ENCODE measurements at regions not wholly inside any gene's neighbourhood (a gene's known extent, or its start where the extent isn't known, plus 50 kb on each side); places are given as distances from the start of the nearest gene placed in this dataset.

DNA sequence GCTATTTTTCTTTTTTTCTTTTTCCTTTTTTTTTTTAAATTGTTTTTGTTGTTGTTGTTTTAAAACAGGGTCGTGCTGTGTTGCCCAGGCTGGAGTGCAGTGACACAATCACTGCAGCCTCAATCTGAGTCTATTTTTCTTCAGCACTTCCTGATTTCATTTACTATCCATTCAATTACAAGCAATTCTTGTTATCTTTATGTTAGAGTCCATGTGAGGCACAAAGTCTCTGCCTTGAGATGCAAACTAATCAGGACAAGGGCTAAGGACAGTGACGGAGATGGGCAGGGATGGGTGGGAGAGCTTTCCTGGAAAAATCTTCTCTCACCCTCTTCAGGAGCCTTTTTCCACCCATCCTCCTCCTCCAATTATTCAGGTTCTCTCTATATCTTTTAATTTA, 157.3 kb upstream of the AUTS2 start:
- no peaks in the 10 kb centered on the region for H3K79me2 ChIP-seq (ENCODE audit: control insufficient read depth in 1 of 2, insufficient read depth in 2 of 2, low read length in 2 of 2)
- DNase-seq (ENCODE audit: low read depth in 1 of 2, low spot score in 2 of 2) (no peak), FAIRE-seq (no peak)
- no peak overlapping the region for H2BK120ac ChIP-seq (replicated peaks; ENCODE audit: low read depth, low read length)
- no peak overlapping the region for H2BK15ac ChIP-seq (ENCODE audit: low read length)
- H2BK20ac ChIP-seq (ENCODE audit: low read length) = no peak overlapping the region
- H3K18ac ChIP-seq (ENCODE audit: extremely low read depth, low read length) = no peak overlapping the region
- peaks cover 0 to 3% (median 0%) of the 10 kb centered on the region in 4 experiments; a peak in 1 of 7 replicates for H3K4me1 ChIP-seq (replicated peaks in 1 of 4; ENCODE audit: control insufficient read depth in 3 of 4, insufficient read depth in 4 of 4, low read length in 3 of 4)
- no peaks in the 10 kb centered on the region for H3K79me1 ChIP-seq (ENCODE audit: low read depth, low read length)
- no peak overlapping the region for H2BK12ac ChIP-seq (ENCODE audit: low read depth, low read length)
- ChIA-PET POLR2A (ENCODE audit: partially characterized antibody) (no interaction called here), CTCF (ENCODE audit: partially characterized antibody) (interaction anchor here (0.6 kb wide), 1 partner anchor 491 kb away, joined by 3 read pairs; no protein-coding TSS in a partner anchor)
- no peaks in the 10 kb centered on the region; a peak in 1 of 7 replicates for H3K27me3 ChIP-seq (replicated peaks in 1 of 4; ENCODE audit: control insufficient read depth in 3 of 4, extremely low read depth in 1 of 4, insufficient read depth in 3 of 4, low read length in 3 of 4)
- no peak overlapping the region for H3K4ac ChIP-seq (replicated peaks; ENCODE audit: insufficient read length, low read depth, low read length)
- H2BK5ac ChIP-seq (ENCODE audit: low read depth, low read length) = no peak overlapping the region
- H2AFZ ChIP-seq (ENCODE audit: low read length) = no peak overlapping the region
- no peak overlapping the region for H4K8ac ChIP-seq (ENCODE audit: extremely low read depth, insufficient read depth, low read length)
- H3K9ac ChIP-seq (replicated peaks in 1 of 4; ENCODE audit: extremely low read depth in 1 of 4, low read depth in 3 of 4, low read length in 3 of 4) = no peak overlapping the region
- no peak overlapping the region for H3K4me3 ChIP-seq (ENCODE audit: extremely low read depth in 1 of 4, insufficient read depth in 2 of 4, low read depth in 3 of 4, low read length in 4 of 4)
- H3K36me3 ChIP-seq (ENCODE audit: control insufficient read depth in 2 of 4, insufficient read depth in 4 of 4, low read length in 3 of 4) = no peaks in the 10 kb centered on the region
- no peak overlapping the region for H3K27ac ChIP-seq (ENCODE audit: low read depth, low read length)
- WGBS, 2 experiments (ENCODE audit: extremely low coverage in 1 of 2, insufficient coverage in 1 of 2, insufficient read length in 1 of 2, insufficient replicate concordance in 2 of 2, low coverage in 1 of 2, low lambda C conversion rate in 2 of 2, missing lambda C conversion rate in 1 of 2) = 89% methylated on average over 2 of the region's 2 CpGs; no CpG with 5 or more reads in 1 of the 2 experiments
- no peak overlapping the region for H4K5ac ChIP-seq (ENCODE audit: insufficient read length, low read depth, low read length)
- no peak overlapping the region for H3K14ac ChIP-seq (ENCODE audit: insufficient read length)
- no peak overlapping the region for H3K23ac ChIP-seq (ENCODE audit: insufficient read length)
- H4K20me1 ChIP-seq (replicated peaks in 1 of 2; ENCODE audit: control insufficient read depth in 1 of 2, insufficient read depth in 2 of 2, low read length in 2 of 2) = no peaks in the 10 kb centered on the region
- H4K91ac ChIP-seq (replicated peaks; ENCODE audit: insufficient read length, low read length) = no peak overlapping the region
- H3K9me3 ChIP-seq (ENCODE audit: insufficient read depth in 2 of 2, low read depth in 1 of 2, low read length in 1 of 2) = no peaks in the 10 kb centered on the region; a peak in 1 of 4 replicates
- H2AK5ac ChIP-seq (ENCODE audit: low read depth, low read length) = no peak overlapping the region
- no peak overlapping the region for H3K4me2 ChIP-seq (ENCODE audit: insufficient read depth in 1 of 2, low read depth in 2 of 2, low read length in 2 of 2)
- H3K23me2 ChIP-seq (ENCODE audit: low read depth, low read length) = no peaks in the 10 kb centered on the region
- H3K56ac ChIP-seq (replicated peaks; ENCODE audit: insufficient read length, low read depth, low read length) = no peak overlapping the region
- TF ChIP-seq SIRT6 (IDR thresholded peaks at IDR 0.05; ENCODE audit: low read length) (no peak), EP300 (IDR thresholded peaks at IDR 0.05; ENCODE audit: borderline replicate concordance in 1 of 2, low read depth in 2 of 2, low read length in 2 of 2) (no peak), POLR2A (IDR thresholded peaks at IDR 0.05; ENCODE audit: control extremely low read depth in 1 of 2, low read depth in 2 of 2, low read length in 2 of 2) (no peak), POLR2AphosphoS5 (IDR thresholded peaks at IDR 0.05; ENCODE audit: low read depth, low read length) (no peak), GTF2F1 (IDR thresholded peaks at IDR 0.05; ENCODE audit: borderline replicate concordance, low read depth, low read length) (no peak), RBBP5 (IDR thresholded peaks at IDR 0.05; ENCODE audit: borderline replicate concordance, low read depth, low read length) (no peak), GABPA (IDR thresholded peaks at IDR 0.05; ENCODE audit: borderline replicate concordance, insufficient read depth, low read length) (no peak), RNF2 (IDR thresholded peaks at IDR 0.05; ENCODE audit: borderline replicate concordance, low read depth, low read length, missing control alignments, poor library complexity, severe bottlenecking) (no peak), SAP30 (IDR thresholded peaks at IDR 0.05; ENCODE audit: insufficient read depth, insufficient replicate concordance, low read length) (no peak), NANOG (IDR thresholded peaks at IDR 0.05; ENCODE audit: insufficient read depth, low read depth, low read length, poor library complexity, severe bottlenecking) (no peak), JUN (IDR thresholded peaks at IDR 0.05; ENCODE audit: low read depth, low read length) (no peak), CEBPB (IDR thresholded peaks at IDR 0.05; ENCODE audit: low read depth, low read length) (no peak)
- TF ChIP-seq, protein P1, sequence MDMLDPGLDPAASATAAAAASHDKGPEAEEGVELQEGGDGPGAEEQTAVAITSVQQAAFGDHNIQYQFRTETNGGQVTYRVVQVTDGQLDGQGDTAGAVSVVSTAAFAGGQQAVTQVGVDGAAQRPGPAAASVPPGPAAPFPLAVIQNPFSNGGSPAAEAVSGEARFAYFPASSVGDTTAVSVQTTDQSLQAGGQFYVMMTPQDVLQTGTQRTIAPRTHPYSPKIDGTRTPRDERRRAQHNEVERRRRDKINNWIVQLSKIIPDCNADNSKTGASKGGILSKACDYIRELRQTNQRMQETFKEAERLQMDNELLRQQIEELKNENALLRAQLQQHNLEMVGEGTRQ (IDR thresholded peaks at IDR 0.05; ENCODE audit: low read length) = no peak

Data from H1 (cell line).